H1 (cell line): ENCODE measurements at regions not wholly inside any gene's neighbourhood (a gene's known extent, or its start where the extent isn't known, plus 50 kb on each side); places are given as distances from the start of the nearest gene placed in this dataset.

Experiments
- FOSL1 ChIP-seq: IDR thresholded peaks from 2 replicates; pipeline ENCODE4 v1.6.1; 2011; ENCODE audit warnings: mild to moderate bottlenecking, low read depth, low read length, moderate library complexity; ENCODE audit not compliant: insufficient read depth
- NRF1 ChIP-seq: IDR thresholded peaks from 2 replicates; pipeline ENCODE4 v1.6.1; 2011; ENCODE audit warnings: mild to moderate bottlenecking, low read depth, low read length, improper control_type of control experiment
- SP1 ChIP-seq: IDR thresholded peaks from 2 replicates; pipeline ENCODE4 v1.6.1; 2011; ENCODE audit warnings: low read depth, low read length
- TCF12 ChIP-seq: IDR thresholded peaks from 2 replicates; pipeline ENCODE4 v1.6.1; 2011; ENCODE audit warnings: low read depth, mild to moderate bottlenecking, low read length

GRCh38 chr5:175275748-175276147 is 168.2 kb downstream of the DRD1 start (continued):
- TF ChIP-seq FOSL1 (no peak), NRF1 (no peak), TCF12 (no peak), SP1 (no peak)
